NCI-H1694 treated with DMSO at 0.1 percent for 48 hours (cell line): ENCODE measurements at regions not wholly inside any gene's neighbourhood (a gene's known extent, or its start where the extent isn't known, plus 50 kb on each side); places are given as distances from the start of the nearest gene placed in this dataset.
A peak's percentile ranks its signal among the peaks of the same experiment; 100 is the strongest.
"Not testable (repeated sequence)": the region's sequence is repeated elsewhere in the genome, so short reads cannot be mapped to it uniquely, and the experiment has no call there.

Experiments
- DNase-seq: peaks from one replicate; lab custom pipeline; 2025; lab: John Stamatoyannopoulos, UW

- DNase-seq = no peak
Measured at GRCh38 chrX:74065831-74066390, 213.4 kb upstream of the XIST start.

GRCh38 chrX:74063426-74064155 is 211.1 kb upstream of the XIST start:
- no peak for DNase-seq

GRCh38 chrX:74061879-74062278 is 209.4 kb upstream of the XIST start:
- no peak for DNase-seq

GRCh38 chrX:74049126-74049525 is 196.6 kb upstream of the XIST start:
- DNase-seq = no peak

GRCh38 chrX:74034066-74034465 is 181.6 kb upstream of the XIST start:
- not testable (repeated sequence) for DNase-seq

- DNase-seq = not testable (repeated sequence)
Measured at GRCh38 chrX:74031527-74031926, 179.0 kb upstream of the XIST start.

- DNase-seq = not testable (repeated sequence)
Measured at GRCh38 chrX:74030766-74031165, 178.3 kb upstream of the XIST start.

GRCh38 chrX:74025145-74025544 is 172.6 kb upstream of the XIST start:
- DNase-seq = not testable (repeated sequence)

- DNase-seq = no peak
Measured at GRCh38 chrX:74023203-74023602, 170.7 kb upstream of the XIST start.

GRCh38 chrX:74018253-74018652 is 165.7 kb upstream of the XIST start:
- no peak for DNase-seq

GRCh38 chrX:74015379-74016019 is 163.0 kb upstream of the XIST start:
- peak; percentile 35 for DNase-seq

GRCh38 chrX:74009041-74009440 is 156.5 kb upstream of the XIST start:
- no peak for DNase-seq

- no peak for DNase-seq
Measured at GRCh38 chrX:73992019-73992418, 139.5 kb upstream of the XIST start.

- no peak for DNase-seq
Measured at GRCh38 chrX:73987166-73987565, 134.7 kb upstream of the XIST start.

- DNase-seq = no peak
Measured at GRCh38 chrX:73979551-73980131, 127.1 kb upstream of the XIST start.

GRCh38 chrX:73977542-73978169 is 125.1 kb upstream of the XIST start:
- no peak for DNase-seq

- not testable (repeated sequence) for DNase-seq
Measured at GRCh38 chrX:73967461-73967860, 114.9 kb upstream of the XIST start.

GRCh38 chrX:73965833-73966232 is 113.3 kb upstream of the XIST start:
- no peak for DNase-seq

- DNase-seq = no peak
Measured at GRCh38 chrX:73964579-73964978, 112.1 kb upstream of the XIST start.

GRCh38 chrX:73963682-73964081 is 111.2 kb upstream of the XIST start:
- no peak for DNase-seq

GRCh38 chrX:73962948-73963347 is 110.4 kb upstream of the XIST start:
- no peak for DNase-seq

- DNase-seq = not testable (repeated sequence)
Measured at GRCh38 chrX:73961867-73962266, 109.4 kb upstream of the XIST start.

- DNase-seq = no peak
Measured at GRCh38 chrX:73944563-73944908, 92.0 kb upstream of the XIST start.
